ENCODE measurements at regions not wholly inside any gene's neighbourhood (a gene's known extent, or its start where the extent isn't known, plus 50 kb on each side); places are given as distances from the start of the nearest gene placed in this dataset.
"Not testable (repeated sequence)": the region's sequence is repeated elsewhere in the genome, so short reads cannot be mapped to it uniquely, and the experiment has no call there.

GRCh38 chr1:244106837-244107493 lies 55.9 kb downstream of the ZBTB18 start:
- DNase-seq: no peak

GRCh38 chr1:244111027-244111426 lies 59.9 kb downstream of the ZBTB18 start:
- no peak for DNase-seq

GRCh38 chr1:244112041-244112440 lies 61.0 kb downstream of the ZBTB18 start:
- DNase-seq: no peak

- DNase-seq: no peak
These were observed 61.6 kb downstream of the ZBTB18 start for GRCh38 chr1:244112636-244113035.

- no peak for DNase-seq
These were observed 62.6 kb downstream of the ZBTB18 start for GRCh38 chr1:244113532-244114320.

- DNase-seq: no peak
These were observed 63.8 kb downstream of the ZBTB18 start for GRCh38 chr1:244114892-244115291.

GRCh38 chr1:244116946-244117345 lies 65.9 kb downstream of the ZBTB18 start:
- DNase-seq: no peak

- DNase-seq: no peak
These were observed 67.2 kb downstream of the ZBTB18 start for GRCh38 chr1:244118109-244118761.

GRCh38 chr1:244128591-244129383 lies 77.7 kb downstream of the ZBTB18 start:
- no peak for DNase-seq

- DNase-seq: no peak
These were observed 86.2 kb downstream of the ZBTB18 start for GRCh38 chr1:244137276-244137675.

GRCh38 chr1:244137725-244138124 lies 86.6 kb downstream of the ZBTB18 start:
- no peak for DNase-seq

- DNase-seq: no peak
These were observed 87.3 kb downstream of the ZBTB18 start for GRCh38 chr1:244138399-244138798.

- no peak for DNase-seq
These were observed 88.6 kb downstream of the ZBTB18 start for GRCh38 chr1:244139655-244140054.

GRCh38 chr1:244140420-244140819 lies 89.3 kb downstream of the ZBTB18 start:
- DNase-seq: no peak

GRCh38 chr1:244144053-244144452 lies 93.0 kb downstream of the ZBTB18 start:
- no peak for DNase-seq

GRCh38 chr1:244150071-244150470 lies 99.0 kb downstream of the ZBTB18 start:
- DNase-seq: no peak

GRCh38 chr1:244150665-244151064 lies 99.6 kb downstream of the ZBTB18 start:
- no peak for DNase-seq

GRCh38 chr1:244151537-244151936 lies 100.5 kb downstream of the ZBTB18 start:
- no peak for DNase-seq

- DNase-seq: no peak
These were observed 103.4 kb downstream of the ZBTB18 start for GRCh38 chr1:244154508-244154871.

- DNase-seq: no peak
These were observed 103.9 kb downstream of the ZBTB18 start for GRCh38 chr1:244154872-244155531.

- no peak for DNase-seq
These were observed 104.6 kb downstream of the ZBTB18 start for GRCh38 chr1:244155661-244156060.

GRCh38 chr1:244156617-244157016 lies 105.5 kb downstream of the ZBTB18 start:
- DNase-seq: not testable (repeated sequence)

All from NCI-H1436 (cell line).